ENCODE measurements at regions not wholly inside any gene's neighbourhood (a gene's known extent, or its start where the extent isn't known, plus 50 kb on each side); places are given as distances from the start of the nearest gene placed in this dataset.

GRCh38 chr11:86162239-86162638 lies 82.3 kb upstream of the EED start:
- no peak for ATAC-seq (ENCODE audit: low read depth)
- CTCF ChIA-PET, result no interaction called here
- H3K4me3 Mint-ChIP-seq, result no peak overlapping the region
- no peak for TF ChIP-seq CTCF (IDR thresholded peaks at IDR 0.05)
- intact Hi-C loops (cut with micrococcal nuclease), result no loop called here
- peaks cover 5% of the 10 kb centered on the region for H3K9me3 Mint-ChIP-seq
- no peaks in the 10 kb centered on the region for H3K36me3 Mint-ChIP-seq (ENCODE audit: low read depth)
- no peak overlapping the region for H3K27ac Mint-ChIP-seq
- peaks cover 24% of the 10 kb centered on the region for H3K4me1 Mint-ChIP-seq
- no peak for DNase-seq
- POLR2A ChIA-PET, result interaction anchor here (1.0 kb wide), 1 partner anchor 94 kb away, joined by 4 read pairs; the partner anchor contains the start of gene PICALM
- no peaks in the 10 kb centered on the region for H3K27me3 Mint-ChIP-seq

GRCh38 chr11:86161837-86162236 lies 82.7 kb upstream of the EED start:
- Mint-ChIP-seq H3K27me3 (no peaks in the 10 kb centered on the region), H3K4me1 (peaks cover 24% of the 10 kb centered on the region), H3K27ac (no peak overlapping the region), H3K4me3 (no peak overlapping the region), H3K9me3 (peaks cover 5% of the 10 kb centered on the region), H3K36me3 (ENCODE audit: low read depth) (no peaks in the 10 kb centered on the region)
- TF ChIP-seq CTCF (IDR thresholded peaks at IDR 0.05), result no peak
- CTCF ChIA-PET, result interaction anchor here (0.8 to 1.5 kb wide), 2 partner anchors 32 to 93 kb away, joined by 3 to 4 read pairs; partner anchors contain the start of gene PICALM
- POLR2A ChIA-PET, result interaction anchor here (1.0 kb wide), 1 partner anchor 93 kb away, joined by 4 read pairs; the partner anchor contains the start of gene PICALM
- ATAC-seq (ENCODE audit: low read depth) (no peak), DNase-seq (no peak)
- intact Hi-C loops (cut with micrococcal nuclease), result loop anchor here (2.0 kb wide), 2 partner anchors 15 to 31 kb away; no protein-coding TSS in a partner anchor

GRCh38 chr11:86161336-86161735 lies 83.2 kb upstream of the EED start:
- ATAC-seq (ENCODE audit: low read depth), result no peak
- peaks cover 28% of the 10 kb centered on the region for H3K4me1 Mint-ChIP-seq
- CTCF ChIA-PET, result interaction anchor here (0.8 to 1.5 kb wide), 2 partner anchors 33 to 92 kb away, joined by 3 to 4 read pairs; partner anchors contain the start of gene PICALM
- H3K36me3 Mint-ChIP-seq (ENCODE audit: low read depth), result no peaks in the 10 kb centered on the region
- no peak for TF ChIP-seq CTCF (IDR thresholded peaks at IDR 0.05)
- no peaks in the 10 kb centered on the region for H3K27me3 Mint-ChIP-seq
- no peak for DNase-seq
- peaks cover 5% of the 10 kb centered on the region for H3K9me3 Mint-ChIP-seq
- no peak overlapping the region for H3K4me3 Mint-ChIP-seq
- POLR2A ChIA-PET, result interaction anchor here (0.6 to 2.3 kb wide), 2 partner anchors 61 to 92 kb away, joined by 3 to 15 read pairs; partner anchors contain the start of gene PICALM
- intact Hi-C loops (cut with micrococcal nuclease), result loop anchor here (2.0 kb wide), 2 partner anchors 15 to 31 kb away; no protein-coding TSS in a partner anchor
- H3K27ac Mint-ChIP-seq, result no peak overlapping the region

- intact Hi-C loops (cut with micrococcal nuclease), result loop anchor here (2.0 kb wide), 2 partner anchors 16 to 32 kb away; no protein-coding TSS in a partner anchor
- no peak overlapping the region for H3K4me3 Mint-ChIP-seq
- TF ChIP-seq CTCF (IDR thresholded peaks at IDR 0.05), result no peak
Observed at GRCh38 chr11:86160541-86161149, 83.9 kb upstream of the EED start.

GRCh38 chr11:86159581-86159891 lies 85.0 kb upstream of the EED start:
- peak; percentile 2 for ATAC-seq (ENCODE audit: low read depth)

More at GRCh38 chr11:86160541-86161149, 83.9 kb upstream of the EED start:
- Mint-ChIP-seq H3K4me1 (peaks cover 28% of the 10 kb centered on the region), H3K36me3 (ENCODE audit: low read depth) (no peaks in the 10 kb centered on the region), H3K27me3 (no peaks in the 10 kb centered on the region), H3K27ac (no peak overlapping the region), H3K9me3 (no peaks in the 10 kb centered on the region)
- DNase-seq, result no peak
- ChIA-PET POLR2A (interaction anchor here (0.6 to 2.3 kb wide), 4 partner anchors 33 to 93 kb away, joined by 3 to 15 read pairs (median 6); partner anchors contain the start of gene PICALM), CTCF (interaction anchor here (0.8 to 1.8 kb wide), 3 partner anchors 33 to 91 kb away, joined by 3 to 9 read pairs (median 4); partner anchors contain the start of gene PICALM)
- no peak for ATAC-seq (ENCODE audit: low read depth)

More at GRCh38 chr11:86159581-86159891, 85.0 kb upstream of the EED start:
- peaks cover 28% of the 10 kb centered on the region for H3K4me1 Mint-ChIP-seq
- CTCF ChIA-PET, result interaction anchor here (1.8 kb wide), 1 partner anchor 34 kb away, joined by 9 read pairs; no protein-coding TSS in a partner anchor
- no peak for TF ChIP-seq CTCF (IDR thresholded peaks at IDR 0.05)
- no peak overlapping the region for H3K4me3 Mint-ChIP-seq
- POLR2A ChIA-PET, result interaction anchor here (0.6 to 2.3 kb wide), 7 partner anchors 26 to 92 kb away, joined by 3 to 15 read pairs (median 3); partner anchors contain the start of gene PICALM
- no peak for DNase-seq
- H3K27me3 Mint-ChIP-seq, result no peaks in the 10 kb centered on the region
- peak overlapping the region; percentile 86 for H3K27ac Mint-ChIP-seq
- no peaks in the 10 kb centered on the region for H3K36me3 Mint-ChIP-seq (ENCODE audit: low read depth)
- intact Hi-C loops (cut with micrococcal nuclease), result no loop called here
- H3K9me3 Mint-ChIP-seq, result no peaks in the 10 kb centered on the region

All from activated B cell treated with CpG ODN at 0.5 μM for 24 hours (primary cell).